ENCODE measurements at regions not wholly inside any gene's neighbourhood (a gene's known extent, or its start where the extent isn't known, plus 50 kb on each side); places are given as distances from the start of the nearest gene placed in this dataset.

GRCh38 chr2:111685342-111685741 lies 198.7 kb downstream of the ANAPC1 start:
- no peak for TF ChIP-seq MXI1 (IDR thresholded peaks at IDR 0.05; ENCODE audit: low read depth, low read length)
- no peak for TF ChIP-seq CTCF (IDR thresholded peaks at IDR 0.05)
- no peak for TF ChIP-seq POLR2AphosphoS5 (IDR thresholded peaks at IDR 0.05; ENCODE audit: low read depth, low read length)
- TF ChIP-seq FOSL2 (IDR thresholded peaks at IDR 0.05; ENCODE audit: borderline replicate concordance, low read depth), result no peak
- TF ChIP-seq FOXM1 (IDR thresholded peaks at IDR 0.05; ENCODE audit: low read depth), result no peak
- TF ChIP-seq EZH2phosphoT487 (IDR thresholded peaks at IDR 0.05; ENCODE audit: borderline replicate concordance, low read depth), result no peak
